ENCODE measurements at regions not wholly inside any gene's neighbourhood (a gene's known extent, or its start where the extent isn't known, plus 50 kb on each side); places are given as distances from the start of the nearest gene placed in this dataset.

GRCh38 chr17:79314617-79315357 lies 240.2 kb downstream of the ENGASE start:
- TF ChIP-seq CTCF (conservative IDR thresholded peaks at IDR 0.05) = no peak
- no peak for TF ChIP-seq ZFX (IDR thresholded peaks at IDR 0.05)

Measured in C4-2B (cell line).